GM12878 (cell line): ENCODE measurements at regions not wholly inside any gene's neighbourhood (a gene's known extent, or its start where the extent isn't known, plus 50 kb on each side); places are given as distances from the start of the nearest gene placed in this dataset.
A peak's percentile ranks its signal among the peaks of the same experiment; 100 is the strongest.

Experiments
- ATAC-seq: fragments of 200-7000 bp; cut with Tn5 transposase; 3 replicates; pipeline ENCODE4 v1.9.1; 2020; ENCODE audit warnings: mild to moderate bottlenecking, moderate library complexity
- BruUV-seq: library from RNA; stranded (reverse); fragments of 400-500 nt; replicated peaks from 2 replicates; lab custom pipeline; 2021; lab: Mats Ljungman, UMichigan
- CTCF ChIA-PET: fragments of 300-600 bp; sonication (Branson Sonifier 250); formaldehyde crosslinking; extraction: SDS; loops from one replicate; lab custom pipeline; 2021; ENCODE audit warnings: inconsistent platforms; lab: Yijun Ruan, JAX
- POLR2A ChIA-PET: fragments of 350-600 bp; formaldehyde crosslinking; extraction: SDS; loops from one replicate; lab custom pipeline; 2021; ENCODE audit warnings: inconsistent platforms; lab: Charles Lee
- RAD21 ChIA-PET: fragments of 300-600 bp; sonication (Branson Sonifier 250); formaldehyde crosslinking; loops from one replicate; lab custom pipeline; 2023; ENCODE audit warnings: antibody characterized with exemption; ENCODE audit not compliant: unreplicated experiment; lab: Charles Lee
- SMC1A ChIA-PET: fragments of 300-600 bp; sonication (Branson Sonifier 250); formaldehyde crosslinking; loops from one replicate; lab custom pipeline; 2023; ENCODE audit not compliant: unreplicated experiment, uncharacterized antibody; lab: Charles Lee
- DNase-seq: peaks from one replicate; pipeline ENCODE4 v3.0.0-alpha.2; 2011; ENCODE audit warnings: low read depth, low spot score
- FAIRE-seq: peaks from 3 replicates; lab custom pipeline; 2011; peaks lifted over from hg19 to GRCh38; lab: Jason Lieb, UNC
- H2AFZ ChIP-seq: 2 replicates; pipeline ENCODE4 v1.6.0; 2011; ENCODE audit warnings: low read depth, low read length, control low read depth; ENCODE audit not compliant: control insufficient read depth
- H3K27ac ChIP-seq: 2 replicates; pipeline ENCODE4 v1.5.1; 2011; ENCODE audit warnings: control low read depth; ENCODE audit not compliant: control insufficient read depth, insufficient read depth
- H3K27me3 ChIP-seq, 2 experiments: replicated peaks in 1 of 2; 2 replicates each; pipeline versions ENCODE4 v1.6.0 to v1.6.1; 2011; ENCODE audit warnings: low read length in 1 of 2; ENCODE audit not compliant: control insufficient read depth in 2 of 2, insufficient read depth in 2 of 2
- H3K36me3 ChIP-seq, 2 experiments: 2 replicates each; pipeline ENCODE4 v1.5.1; 2011; ENCODE audit warnings: low read length in 1 of 2; ENCODE audit not compliant: control insufficient read depth in 2 of 2, insufficient read depth in 2 of 2
- H3K4me1 ChIP-seq: 2 replicates; pipeline ENCODE4 v1.6.1; 2011; ENCODE audit warnings: mild to moderate bottlenecking, low read length, moderate library complexity, mixed read lengths; ENCODE audit not compliant: control insufficient read depth, insufficient read depth
- H3K4me2 ChIP-seq: 2 replicates; pipeline ENCODE4 v1.6.0; 2011; ENCODE audit warnings: control low read depth; ENCODE audit not compliant: control insufficient read depth, insufficient read depth
- H3K4me3 ChIP-seq: fragments of 200-600 bp; sonication (generic); 2 replicates; pipeline ENCODE4 v1.5.1; 2016
- H3K79me2 ChIP-seq: 2 replicates; pipeline ENCODE4 v1.6.0; 2011; ENCODE audit warnings: low read length; ENCODE audit not compliant: control insufficient read depth, insufficient read depth
- H3K9ac ChIP-seq: 2 replicates; pipeline ENCODE4 v1.8.0; 2011; ENCODE audit warnings: low read length, control low read depth, mixed read lengths; ENCODE audit not compliant: control insufficient read depth, insufficient read depth
- H3K9me3 ChIP-seq: replicated peaks from 3 replicates; pipeline ENCODE4 v1.5.1; 2011; ENCODE audit warnings: mild to moderate bottlenecking, low read length; ENCODE audit not compliant: control insufficient read depth, insufficient read depth
- H4K20me1 ChIP-seq: 2 replicates; pipeline ENCODE4 v1.6.0; 2011; ENCODE audit not compliant: control insufficient read depth, insufficient read depth
- BACH1 ChIP-seq: fragments of 450-650 bp; IDR thresholded peaks from 2 replicates; pipeline ENCODE4 v1.6.1; 2017; ENCODE audit warnings: mild to moderate bottlenecking, borderline replicate concordance
- GABPA ChIP-seq: IDR thresholded peaks from 2 replicates; pipeline ENCODE4 v1.6.1; 2014; ENCODE audit warnings: antibody characterized with exemption, low read depth, mild to moderate bottlenecking, inconsistent platforms
- HDGF ChIP-seq: fragments of 450-650 bp; IDR thresholded peaks from 2 replicates; pipeline ENCODE4 v1.6.1; 2016; ENCODE audit warnings: antibody characterized with exemption
- IKZF1 ChIP-seq: fragments of 450-650 bp; conservative IDR thresholded peaks from 2 replicates; pipeline ENCODE4 v1.6.1; 2017; ENCODE audit warnings: antibody characterized with exemption, mild to moderate bottlenecking
- KLF5 ChIP-seq: fragments of 450-650 bp; IDR thresholded peaks from 2 replicates; pipeline ENCODE4 v1.6.1; 2014; ENCODE audit warnings: mild to moderate bottlenecking; ENCODE audit not compliant: partially characterized antibody
- MTA2 ChIP-seq: fragments of 450-650 bp; IDR thresholded peaks from 2 replicates; pipeline ENCODE4 v1.6.1; 2016; ENCODE audit warnings: low read depth, mild to moderate bottlenecking, moderate library complexity
- NR2F1 ChIP-seq: fragments of 450-650 bp; conservative IDR thresholded peaks from 2 replicates; pipeline ENCODE4 v1.6.1; 2017; ENCODE audit warnings: mild to moderate bottlenecking
- NRF1 ChIP-seq: conservative IDR thresholded peaks from 2 replicates; pipeline ENCODE4 v1.6.1; 2011; ENCODE audit warnings: mild to moderate bottlenecking, low read depth, low read length, improper control_type of control experiment
- RELA ChIP-seq: fragments of 450-650 bp; IDR thresholded peaks from 2 replicates; pipeline ENCODE4 v1.8.0; 2014; ENCODE audit warnings: borderline replicate concordance; ENCODE audit not compliant: partially characterized antibody
- RUNX3 ChIP-seq: IDR thresholded peaks from 2 replicates; pipeline ENCODE4 v1.6.1; 2012; ENCODE audit warnings: low read length, inconsistent platforms
- SPI1 ChIP-seq: IDR thresholded peaks from 2 replicates; pipeline ENCODE4 v1.6.1; 2011; ENCODE audit warnings: low read depth, mild to moderate bottlenecking, low read length, moderate library complexity, borderline replicate concordance; ENCODE audit not compliant: insufficient read depth
- SRF ChIP-seq, 2 experiments: IDR thresholded peaks; 2 replicates each; pipeline ENCODE4 v1.6.1; 2011; ENCODE audit warnings: low read depth in 2 of 2, low read length in 2 of 2, mild to moderate bottlenecking in 1 of 2, moderate library complexity in 1 of 2
- TCF3 ChIP-seq: IDR thresholded peaks from 2 replicates; pipeline ENCODE4 v1.6.1; 2012; ENCODE audit warnings: low read depth, mild to moderate bottlenecking, low read length, borderline replicate concordance; ENCODE audit not compliant: insufficient read depth
- WGBS: methylation state at CpG from one replicate; pipeline ENCODE4 v1.1.6; 2016; ENCODE audit warnings: low lambda C conversion rate; ENCODE audit not compliant: insufficient replicate concordance, insufficient coverage; ENCODE audit errors: missing lambda C conversion rate; 5-methylcytosine and 5-hydroxymethylcytosine counted together
- in situ Hi-C: fragments of 300-500 bp; cut with MboI; formaldehyde crosslinking; loops from 9 replicates; pipeline ENCODE4 v1.14.3; 2018; ENCODE audit warnings: mixed read lengths
- intact Hi-C: fragments of 100-400 bp; cut with micrococcal nuclease; formaldehyde crosslinking; loops from one replicate; pipeline ENCODE4 v1.14.2; 2022; ENCODE audit not compliant: unreplicated experiment
- TF ChIP-seq, protein P1 (sequence below): fragments of 450-650 bp; formaldehyde crosslinking; IDR thresholded peaks from 2 replicates; pipeline ENCODE4 v1.5.0; 2022; ENCODE audit warnings: mild to moderate bottlenecking, missing genetic modification characterization
- TF ChIP-seq, protein P2 (sequence below): fragments of 450-650 bp; IDR thresholded peaks from 2 replicates; pipeline ENCODE4 v1.6.1; 2017; ENCODE audit warnings: antibody characterized with exemption, mild to moderate bottlenecking, moderate library complexity
- TF ChIP-seq, protein P3 (sequence below): fragments of 150-350 bp; IDR thresholded peaks from 2 replicates; pipeline ENCODE4 v1.6.1; 2016; ENCODE audit warnings: low read depth, low read length

DNA sequence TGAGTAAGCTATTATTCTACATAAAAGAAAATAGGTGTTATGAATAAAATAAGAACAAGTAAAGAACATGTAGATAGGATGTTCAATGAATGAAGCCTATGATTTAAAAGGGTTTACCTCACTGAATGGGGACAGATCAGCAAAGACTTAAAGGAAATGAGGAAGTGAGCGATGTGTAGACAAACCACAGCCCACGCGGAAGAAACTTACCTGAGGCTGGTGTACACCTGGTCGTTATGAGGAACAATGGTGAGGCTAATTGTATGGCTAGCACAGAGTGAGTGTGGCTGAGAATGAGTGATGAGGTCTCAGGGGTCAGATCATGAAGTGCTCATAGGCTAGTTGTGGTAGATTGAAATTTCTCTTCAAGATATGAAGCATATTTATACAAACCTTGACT lies 221.7 kb downstream of the ALG10B start:
- POLR2A ChIA-PET: no interaction called here
- no peaks in the 10 kb centered on the region for H3K27me3 ChIP-seq
- H3K27ac ChIP-seq: no peak overlapping the region
- in situ Hi-C loops (no loop called here), intact Hi-C loops (no loop called here)
- FAIRE-seq: no peak
- no peaks in the 10 kb centered on the region for H3K36me3 ChIP-seq
- CTCF ChIA-PET: no interaction called here
- no peak overlapping the region for H3K4me3 ChIP-seq
- H3K9ac ChIP-seq: no peak overlapping the region
- H3K79me2 ChIP-seq: no peaks in the 10 kb centered on the region
- H4K20me1 ChIP-seq: no peaks in the 10 kb centered on the region
- 42% methylated on average over 4 of the region's 4 CpGs for WGBS
- H2AFZ ChIP-seq: no peak overlapping the region
- RAD21 ChIA-PET: no interaction called here
- no peak for DNase-seq
- no peak overlapping the region for H3K4me2 ChIP-seq
- peak; percentile 32; the same call in 2 of the 3 replicates for ATAC-seq
- no peaks in the 10 kb centered on the region for H3K9me3 ChIP-seq
- TF ChIP-seq NR2F1 (no peak), TCF3 (no peak), KLF5 (no peak), HDGF (no peak), RUNX3 (peak; percentile 33; the same call in 1 of the 2 replicates), SRF (IDR thresholded peaks at IDR 0.05; ENCODE audit: low read depth in 2 of 2, low read length in 2 of 2) (no peak), SPI1 (peak; percentile 62; the same call in 1 of the 2 replicates), IKZF1 (no peak), MTA2 (no peak), BACH1 (no peak), RELA (no peak), NRF1 (no peak), GABPA (no peak)
- TF ChIP-seq, protein P1, sequence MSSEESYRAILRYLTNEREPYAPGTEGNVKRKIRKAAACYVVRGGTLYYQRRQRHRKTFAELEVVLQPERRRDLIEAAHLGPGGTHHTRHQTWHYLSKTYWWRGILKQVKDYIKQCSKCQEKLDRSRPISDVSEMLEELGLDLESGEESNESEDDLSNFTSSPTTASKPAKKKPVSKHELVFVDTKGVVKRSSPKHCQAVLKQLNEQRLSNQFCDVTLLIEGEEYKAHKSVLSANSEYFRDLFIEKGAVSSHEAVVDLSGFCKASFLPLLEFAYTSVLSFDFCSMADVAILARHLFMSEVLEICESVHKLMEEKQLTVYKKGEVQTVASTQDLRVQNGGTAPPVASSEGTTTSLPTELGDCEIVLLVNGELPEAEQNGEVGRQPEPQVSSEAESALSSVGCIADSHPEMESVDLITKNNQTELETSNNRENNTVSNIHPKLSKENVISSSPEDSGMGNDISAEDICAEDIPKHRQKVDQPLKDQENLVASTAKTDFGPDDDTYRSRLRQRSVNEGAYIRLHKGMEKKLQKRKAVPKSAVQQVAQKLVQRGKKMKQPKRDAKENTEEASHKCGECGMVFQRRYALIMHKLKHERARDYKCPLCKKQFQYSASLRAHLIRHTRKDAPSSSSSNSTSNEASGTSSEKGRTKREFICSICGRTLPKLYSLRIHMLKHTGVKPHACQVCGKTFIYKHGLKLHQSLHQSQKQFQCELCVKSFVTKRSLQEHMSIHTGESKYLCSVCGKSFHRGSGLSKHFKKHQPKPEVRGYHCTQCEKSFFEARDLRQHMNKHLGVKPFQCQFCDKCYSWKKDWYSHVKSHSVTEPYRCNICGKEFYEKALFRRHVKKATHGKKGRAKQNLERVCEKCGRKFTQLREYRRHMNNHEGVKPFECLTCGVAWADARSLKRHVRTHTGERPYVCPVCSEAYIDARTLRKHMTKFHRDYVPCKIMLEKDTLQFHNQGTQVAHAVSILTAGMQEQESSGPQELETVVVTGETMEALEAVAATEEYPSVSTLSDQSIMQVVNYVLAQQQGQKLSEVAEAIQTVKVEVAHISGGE (CRISPR knock-in tag): no peak
- TF ChIP-seq, protein P2, sequence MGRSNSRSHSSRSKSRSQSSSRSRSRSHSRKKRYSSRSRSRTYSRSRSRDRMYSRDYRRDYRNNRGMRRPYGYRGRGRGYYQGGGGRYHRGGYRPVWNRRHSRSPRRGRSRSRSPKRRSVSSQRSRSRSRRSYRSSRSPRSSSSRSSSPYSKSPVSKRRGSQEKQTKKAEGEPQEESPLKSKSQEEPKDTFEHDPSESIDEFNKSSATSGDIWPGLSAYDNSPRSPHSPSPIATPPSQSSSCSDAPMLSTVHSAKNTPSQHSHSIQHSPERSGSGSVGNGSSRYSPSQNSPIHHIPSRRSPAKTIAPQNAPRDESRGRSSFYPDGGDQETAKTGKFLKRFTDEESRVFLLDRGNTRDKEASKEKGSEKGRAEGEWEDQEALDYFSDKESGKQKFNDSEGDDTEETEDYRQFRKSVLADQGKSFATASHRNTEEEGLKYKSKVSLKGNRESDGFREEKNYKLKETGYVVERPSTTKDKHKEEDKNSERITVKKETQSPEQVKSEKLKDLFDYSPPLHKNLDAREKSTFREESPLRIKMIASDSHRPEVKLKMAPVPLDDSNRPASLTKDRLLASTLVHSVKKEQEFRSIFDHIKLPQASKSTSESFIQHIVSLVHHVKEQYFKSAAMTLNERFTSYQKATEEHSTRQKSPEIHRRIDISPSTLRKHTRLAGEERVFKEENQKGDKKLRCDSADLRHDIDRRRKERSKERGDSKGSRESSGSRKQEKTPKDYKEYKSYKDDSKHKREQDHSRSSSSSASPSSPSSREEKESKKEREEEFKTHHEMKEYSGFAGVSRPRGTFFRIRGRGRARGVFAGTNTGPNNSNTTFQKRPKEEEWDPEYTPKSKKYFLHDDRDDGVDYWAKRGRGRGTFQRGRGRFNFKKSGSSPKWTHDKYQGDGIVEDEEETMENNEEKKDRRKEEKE: no peak
- TF ChIP-seq, protein P3, sequence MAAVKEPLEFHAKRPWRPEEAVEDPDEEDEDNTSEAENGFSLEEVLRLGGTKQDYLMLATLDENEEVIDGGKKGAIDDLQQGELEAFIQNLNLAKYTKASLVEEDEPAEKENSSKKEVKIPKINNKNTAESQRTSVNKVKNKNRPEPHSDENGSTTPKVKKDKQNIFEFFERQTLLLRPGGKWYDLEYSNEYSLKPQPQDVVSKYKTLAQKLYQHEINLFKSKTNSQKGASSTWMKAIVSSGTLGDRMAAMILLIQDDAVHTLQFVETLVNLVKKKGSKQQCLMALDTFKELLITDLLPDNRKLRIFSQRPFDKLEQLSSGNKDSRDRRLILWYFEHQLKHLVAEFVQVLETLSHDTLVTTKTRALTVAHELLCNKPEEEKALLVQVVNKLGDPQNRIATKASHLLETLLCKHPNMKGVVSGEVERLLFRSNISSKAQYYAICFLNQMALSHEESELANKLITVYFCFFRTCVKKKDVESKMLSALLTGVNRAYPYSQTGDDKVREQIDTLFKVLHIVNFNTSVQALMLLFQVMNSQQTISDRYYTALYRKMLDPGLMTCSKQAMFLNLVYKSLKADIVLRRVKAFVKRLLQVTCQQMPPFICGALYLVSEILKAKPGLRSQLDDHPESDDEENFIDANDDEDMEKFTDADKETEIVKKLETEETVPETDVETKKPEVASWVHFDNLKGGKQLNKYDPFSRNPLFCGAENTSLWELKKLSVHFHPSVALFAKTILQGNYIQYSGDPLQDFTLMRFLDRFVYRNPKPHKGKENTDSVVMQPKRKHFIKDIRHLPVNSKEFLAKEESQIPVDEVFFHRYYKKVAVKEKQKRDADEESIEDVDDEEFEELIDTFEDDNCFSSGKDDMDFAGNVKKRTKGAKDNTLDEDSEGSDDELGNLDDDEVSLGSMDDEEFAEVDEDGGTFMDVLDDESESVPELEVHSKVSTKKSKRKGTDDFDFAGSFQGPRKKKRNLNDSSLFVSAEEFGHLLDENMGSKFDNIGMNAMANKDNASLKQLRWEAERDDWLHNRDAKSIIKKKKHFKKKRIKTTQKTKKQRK: no peak
- H3K4me1 ChIP-seq: no peaks in the 10 kb centered on the region
- BruUV-seq: no TSS peak
- SMC1A ChIA-PET: no interaction called here
